GM21515 (cell line): ENCODE measurements at regions not wholly inside any gene's neighbourhood (a gene's known extent, or its start where the extent isn't known, plus 50 kb on each side); places are given as distances from the start of the nearest gene placed in this dataset.
"Not testable (repeated sequence)": the region's sequence is repeated elsewhere in the genome, so short reads cannot be mapped to it uniquely, and the experiment has no call there.

Experiments used
- ATAC-seq: cut with Tn5 transposase; IDR thresholded peaks from one replicate; pipeline ENCODE4 v1.9.1; 2021; ENCODE audit not compliant: unreplicated experiment

DNA sequence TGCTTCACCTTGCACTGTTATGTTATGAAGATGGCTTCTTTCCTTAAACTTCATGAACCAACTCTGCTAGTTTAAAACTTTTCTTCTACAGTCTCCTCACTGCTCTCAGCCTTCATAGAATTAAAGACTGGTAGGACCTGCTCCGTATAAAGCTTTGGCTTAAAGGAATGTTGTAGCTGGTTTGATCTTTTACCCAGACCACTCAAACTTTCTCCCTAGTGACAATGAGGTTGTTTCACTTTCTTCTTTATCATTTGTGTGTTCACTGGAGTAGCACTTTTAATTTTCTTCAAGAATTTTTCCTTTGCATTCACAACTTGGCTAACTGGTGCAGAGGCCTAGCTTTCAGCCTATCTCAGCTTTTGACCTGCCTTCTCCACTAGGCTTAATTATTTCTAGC is 316.4 kb upstream of the RNF32 start:
- no peak for ATAC-seq

- not testable (repeated sequence) for ATAC-seq
These were observed 319.1 kb upstream of the RNF32 start for GRCh38 chr7:156321430-156321829.

DNA sequence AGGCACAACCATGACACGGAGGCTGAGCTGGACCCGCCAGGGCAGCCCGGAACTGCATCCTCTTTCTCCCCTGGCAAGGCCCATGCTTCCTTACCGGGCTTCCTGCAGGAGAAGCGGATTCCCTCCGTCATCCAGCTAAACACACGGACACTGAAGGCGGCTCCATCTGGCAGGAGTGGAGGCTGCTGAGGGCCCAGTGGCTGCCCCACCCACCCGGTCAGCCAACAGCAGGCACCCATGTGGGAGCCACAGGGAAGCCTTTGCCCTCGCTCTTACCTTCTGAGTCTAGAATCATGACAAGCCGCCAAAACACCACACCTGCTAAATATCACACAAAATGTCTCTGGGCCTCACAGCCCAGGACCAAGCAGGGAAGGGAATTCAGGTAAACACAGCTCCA is 321.6 kb upstream of the RNF32 start:
- ATAC-seq: no peak

GRCh38 chr7:156318426-156318825 is 322.1 kb upstream of the RNF32 start:
- no peak for ATAC-seq

DNA sequence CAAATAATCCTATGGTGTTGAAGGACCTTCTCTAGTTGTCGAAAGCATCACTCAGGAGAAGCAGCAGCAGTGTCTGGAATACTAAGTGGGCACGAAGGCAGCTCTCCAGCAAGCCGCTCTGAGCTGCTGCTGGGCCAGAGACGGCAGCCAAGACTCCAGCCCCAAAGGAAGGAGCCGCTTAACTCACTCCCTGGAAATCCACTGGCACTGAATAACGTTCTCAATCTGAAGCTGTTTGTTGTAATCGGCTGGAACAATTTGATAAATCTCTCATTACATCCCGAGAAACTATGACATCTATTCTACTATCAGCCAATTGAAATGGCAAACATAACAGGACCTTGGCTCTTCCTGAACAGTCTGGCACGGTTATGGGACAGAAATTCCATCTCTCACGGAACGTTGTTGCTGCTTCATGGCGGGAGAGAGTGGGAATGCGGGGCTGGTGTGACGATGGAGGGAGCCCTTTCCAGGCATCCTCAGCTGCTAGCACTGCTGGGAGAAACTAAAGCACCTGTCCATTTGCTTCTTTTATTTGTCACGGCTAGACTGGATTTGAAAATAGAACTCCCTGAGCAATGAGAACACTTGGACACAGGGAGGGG is 331.5 kb upstream of the RNF32 start:
- ATAC-seq: no peak

GRCh38 chr7:156307193-156307592 is 333.4 kb upstream of the RNF32 start:
- ATAC-seq: no peak

GRCh38 chr7:156305351-156305750 is 335.2 kb upstream of the RNF32 start:
- no peak for ATAC-seq

DNA sequence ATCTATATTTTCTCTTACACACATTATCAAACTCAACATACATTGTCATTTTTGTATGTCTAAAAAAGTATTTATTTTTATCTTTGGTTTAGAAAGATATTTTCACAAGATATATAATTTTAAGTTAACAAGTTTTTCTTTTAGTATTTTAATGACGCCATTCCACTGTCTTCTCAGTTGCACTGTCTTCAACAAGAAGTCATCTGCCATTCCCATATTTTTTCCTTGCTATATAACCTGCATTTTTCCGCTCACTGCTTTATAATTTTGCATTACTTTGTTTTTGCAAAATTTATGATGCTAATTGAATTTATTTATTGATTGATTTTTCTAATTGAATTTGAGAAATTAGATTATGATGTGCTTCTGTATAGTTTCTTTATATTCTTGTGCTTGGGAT is 357.8 kb upstream of the RNF32 start:
- ATAC-seq: no peak

DNA sequence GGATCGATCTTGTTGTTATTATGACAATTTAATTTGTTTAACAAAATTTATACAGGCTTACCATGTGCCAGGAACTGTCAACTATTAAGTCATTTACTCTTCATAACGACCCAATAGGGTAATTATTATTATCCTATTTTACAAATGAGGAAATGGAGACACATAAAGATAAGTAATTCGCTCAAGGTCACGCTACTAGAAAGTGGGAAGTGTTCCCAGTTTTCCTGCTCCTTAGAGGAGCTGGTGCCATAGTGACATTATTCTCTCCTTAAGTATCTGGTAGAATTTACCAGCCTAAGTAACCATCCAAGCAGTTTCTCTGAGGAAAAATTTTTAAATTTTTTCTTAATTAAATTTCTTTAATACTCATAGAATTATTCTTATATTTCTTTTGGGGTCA is 360.9 kb upstream of the RNF32 start:
- ATAC-seq: no peak

- no peak for ATAC-seq
These were observed 365.3 kb upstream of the RNF32 start for GRCh38 chr7:156275292-156275691.

- no peak for ATAC-seq
These were observed 366.0 kb upstream of the RNF32 start for GRCh38 chr7:156274557-156274956.

DNA sequence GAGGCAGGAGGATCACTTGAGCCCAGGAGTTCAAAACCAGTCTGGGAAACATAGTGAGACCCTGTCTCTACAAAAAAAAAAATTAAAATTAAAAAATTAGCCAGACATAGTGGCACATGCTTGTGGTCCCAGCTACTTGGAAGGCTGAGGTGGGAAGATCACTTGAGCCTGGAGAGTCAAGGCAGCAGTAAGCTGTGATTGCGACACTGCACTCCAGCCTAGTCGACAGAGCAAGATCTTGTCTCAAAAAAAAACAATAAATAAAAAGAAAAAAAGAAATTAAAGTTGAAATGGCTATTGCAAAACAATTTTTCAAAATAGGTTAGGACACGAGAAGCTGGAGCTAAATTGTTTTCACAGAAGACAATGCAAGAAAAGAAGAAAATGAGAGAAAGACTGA is 379.0 kb upstream of the RNF32 start:
- ATAC-seq: no peak

DNA sequence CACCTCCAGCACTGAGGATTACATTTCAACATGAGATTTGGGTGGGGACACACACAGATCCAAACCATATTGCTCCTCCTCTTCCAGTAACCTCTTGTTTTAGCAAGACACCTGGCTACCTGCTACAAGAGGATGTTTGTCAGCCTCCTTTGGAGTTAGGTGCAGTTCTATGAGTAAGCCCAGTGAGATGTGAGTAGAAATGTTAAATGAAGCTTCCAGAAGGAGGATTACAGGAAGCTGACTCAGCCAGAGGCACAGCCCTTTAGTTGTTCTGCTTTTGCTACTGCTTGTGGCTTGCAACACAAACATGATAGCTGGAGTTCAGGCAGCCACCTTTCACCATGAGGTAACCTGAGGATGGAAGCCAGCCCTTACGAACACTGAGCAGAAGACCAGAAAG is 382.7 kb upstream of the RNF32 start:
- ATAC-seq: no peak

- no peak for ATAC-seq
These were observed 384.9 kb upstream of the RNF32 start for GRCh38 chr7:156255635-156256034.

GRCh38 chr7:156251861-156252260 is 388.7 kb upstream of the RNF32 start:
- no peak for ATAC-seq

GRCh38 chr7:156240532-156240931 is 400.0 kb upstream of the RNF32 start:
- no peak for ATAC-seq

- no peak for ATAC-seq
These were observed 402.0 kb upstream of the RNF32 start for GRCh38 chr7:156238366-156239133.

DNA sequence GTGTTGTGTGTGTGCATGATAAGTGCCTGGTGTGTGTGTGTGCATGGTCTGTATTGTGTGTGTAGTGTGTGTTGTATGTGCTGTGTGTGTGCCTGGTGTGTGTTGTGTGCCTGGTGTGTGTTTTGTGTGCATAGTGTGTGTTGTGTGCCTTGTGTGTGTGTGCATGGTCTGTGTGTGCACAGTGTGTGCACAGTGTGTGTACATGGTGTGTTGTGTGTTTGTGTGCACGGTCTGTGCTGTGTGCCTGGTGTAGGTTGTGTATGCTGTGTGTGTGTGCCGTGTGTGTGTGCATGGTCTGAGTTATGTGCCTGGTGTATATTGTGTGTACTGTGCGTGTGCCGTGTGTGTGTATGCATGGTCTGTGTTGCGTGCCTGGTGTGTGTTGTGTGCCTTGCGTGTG is 403.0 kb upstream of the RNF32 start:
- ATAC-seq: no peak

GRCh38 chr7:156236936-156237599 is 403.5 kb upstream of the RNF32 start:
- ATAC-seq: no peak

DNA sequence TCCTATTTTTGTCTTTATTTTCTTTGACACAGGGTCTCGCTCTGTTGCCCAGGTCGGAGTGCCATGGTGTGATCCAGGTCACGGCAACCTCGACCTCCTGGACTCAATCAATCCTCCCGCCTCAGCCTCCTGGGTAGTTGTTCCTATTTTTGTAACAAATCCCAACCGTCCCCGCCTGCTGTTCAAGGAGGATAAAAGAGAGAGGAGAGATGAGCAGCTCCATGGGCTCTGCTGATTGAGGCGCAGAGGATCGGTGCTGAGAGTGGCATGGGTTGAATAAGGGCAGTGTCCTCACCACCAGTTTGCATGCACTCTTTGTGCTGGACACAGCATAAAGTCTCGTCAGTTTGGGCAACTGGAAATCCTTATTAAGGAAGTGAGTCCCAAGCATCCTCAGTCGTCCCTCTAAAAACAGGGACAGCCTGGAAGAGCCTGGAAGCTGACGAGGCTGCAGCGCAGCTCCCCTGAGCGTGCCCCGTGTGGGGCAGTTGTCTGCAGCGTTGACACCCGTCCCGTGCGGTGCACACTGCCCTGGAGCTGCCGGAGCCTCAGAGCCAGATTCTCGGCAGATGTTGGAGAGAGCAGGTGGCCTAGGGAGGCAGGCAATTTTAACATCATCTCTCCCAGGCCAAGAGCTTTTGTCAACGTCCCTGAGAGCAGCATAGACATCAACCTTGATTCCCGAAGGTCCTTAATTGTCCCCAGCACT is 404.2 kb upstream of the RNF32 start:
- no peak for ATAC-seq

GRCh38 chr7:156234666-156235494 is 405.7 kb upstream of the RNF32 start:
- ATAC-seq: no peak
